ENCODE measurements at regions not wholly inside any gene's neighbourhood (a gene's known extent, or its start where the extent isn't known, plus 50 kb on each side); places are given as distances from the start of the nearest gene placed in this dataset.

DNA sequence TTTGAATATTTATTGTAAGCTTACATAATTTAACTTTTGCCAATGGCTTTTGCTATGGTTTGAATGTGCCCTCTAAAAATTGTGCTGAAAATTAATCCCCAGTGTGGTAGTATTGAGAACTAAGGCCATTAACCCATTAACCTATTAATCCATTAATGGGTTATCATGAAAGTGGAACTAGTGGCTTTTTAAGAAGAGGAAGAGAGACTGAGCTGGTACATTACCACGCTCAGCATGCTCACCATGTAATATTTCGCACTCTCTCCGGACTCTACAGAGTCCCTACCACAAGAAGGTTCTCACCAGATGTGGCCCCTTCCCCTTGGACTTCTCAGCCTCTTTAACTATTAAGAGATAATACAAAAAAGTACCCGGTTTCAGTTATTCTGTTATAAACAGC is 164.4 kb upstream of the ZRANB2 start:
- TF ChIP-seq, protein P1, sequence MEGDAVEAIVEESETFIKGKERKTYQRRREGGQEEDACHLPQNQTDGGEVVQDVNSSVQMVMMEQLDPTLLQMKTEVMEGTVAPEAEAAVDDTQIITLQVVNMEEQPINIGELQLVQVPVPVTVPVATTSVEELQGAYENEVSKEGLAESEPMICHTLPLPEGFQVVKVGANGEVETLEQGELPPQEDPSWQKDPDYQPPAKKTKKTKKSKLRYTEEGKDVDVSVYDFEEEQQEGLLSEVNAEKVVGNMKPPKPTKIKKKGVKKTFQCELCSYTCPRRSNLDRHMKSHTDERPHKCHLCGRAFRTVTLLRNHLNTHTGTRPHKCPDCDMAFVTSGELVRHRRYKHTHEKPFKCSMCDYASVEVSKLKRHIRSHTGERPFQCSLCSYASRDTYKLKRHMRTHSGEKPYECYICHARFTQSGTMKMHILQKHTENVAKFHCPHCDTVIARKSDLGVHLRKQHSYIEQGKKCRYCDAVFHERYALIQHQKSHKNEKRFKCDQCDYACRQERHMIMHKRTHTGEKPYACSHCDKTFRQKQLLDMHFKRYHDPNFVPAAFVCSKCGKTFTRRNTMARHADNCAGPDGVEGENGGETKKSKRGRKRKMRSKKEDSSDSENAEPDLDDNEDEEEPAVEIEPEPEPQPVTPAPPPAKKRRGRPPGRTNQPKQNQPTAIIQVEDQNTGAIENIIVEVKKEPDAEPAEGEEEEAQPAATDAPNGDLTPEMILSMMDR (IDR thresholded peaks at IDR 0.05) = no peak
- TF ChIP-seq EP300 (IDR thresholded peaks at IDR 0.05) = no peak

Data from upper lobe of left lung (tissue), 4 donors.